GM12892 (cell line): ENCODE measurements at regions not wholly inside any gene's neighbourhood (a gene's known extent, or its start where the extent isn't known, plus 50 kb on each side); places are given as distances from the start of the nearest gene placed in this dataset.
"Not testable (repeated sequence)": the region's sequence is repeated elsewhere in the genome, so short reads cannot be mapped to it uniquely, and the experiment has no call there.

Source experiments
- POLR2A ChIP-seq: IDR thresholded peaks from 2 replicates; pipeline ENCODE4 v1.6.1; 2011; ENCODE audit warnings: low read depth, low read length, control low read depth
- POLR2AphosphoS5 ChIP-seq: IDR thresholded peaks from 2 replicates; pipeline ENCODE4 v1.6.1; 2011; ENCODE audit warnings: low read depth, low read length, control low read depth
- TAF1 ChIP-seq: IDR thresholded peaks from 2 replicates; pipeline ENCODE4 v1.6.1; 2011; ENCODE audit warnings: low read depth, mild to moderate bottlenecking, control low read depth, low read length, borderline replicate concordance

DNA sequence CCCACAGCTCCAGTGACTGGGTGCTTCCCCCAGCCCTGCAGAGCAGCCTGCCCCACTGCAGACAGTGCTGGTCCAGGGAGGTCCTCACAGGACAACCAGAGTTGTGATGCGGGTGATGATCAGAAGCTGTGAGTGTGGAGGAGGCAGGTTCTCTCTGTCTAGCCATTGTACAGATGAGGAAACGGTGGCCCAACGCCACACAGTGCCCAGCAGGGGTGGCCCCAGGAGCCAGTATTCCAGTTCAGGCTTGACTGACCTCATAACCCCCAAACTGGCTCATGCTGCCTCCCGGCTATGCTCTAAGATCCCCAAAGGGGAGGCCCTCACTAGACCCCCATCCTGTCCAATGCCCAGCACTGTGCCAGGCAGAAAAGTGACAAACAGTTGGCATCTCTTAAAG is 147.1 kb upstream of the MAMLD1 start:
- not testable (repeated sequence) for TF ChIP-seq POLR2AphosphoS5, TAF1, POLR2A
